ENCODE measurements at regions not wholly inside any gene's neighbourhood (a gene's known extent, or its start where the extent isn't known, plus 50 kb on each side); places are given as distances from the start of the nearest gene placed in this dataset.

DNA sequence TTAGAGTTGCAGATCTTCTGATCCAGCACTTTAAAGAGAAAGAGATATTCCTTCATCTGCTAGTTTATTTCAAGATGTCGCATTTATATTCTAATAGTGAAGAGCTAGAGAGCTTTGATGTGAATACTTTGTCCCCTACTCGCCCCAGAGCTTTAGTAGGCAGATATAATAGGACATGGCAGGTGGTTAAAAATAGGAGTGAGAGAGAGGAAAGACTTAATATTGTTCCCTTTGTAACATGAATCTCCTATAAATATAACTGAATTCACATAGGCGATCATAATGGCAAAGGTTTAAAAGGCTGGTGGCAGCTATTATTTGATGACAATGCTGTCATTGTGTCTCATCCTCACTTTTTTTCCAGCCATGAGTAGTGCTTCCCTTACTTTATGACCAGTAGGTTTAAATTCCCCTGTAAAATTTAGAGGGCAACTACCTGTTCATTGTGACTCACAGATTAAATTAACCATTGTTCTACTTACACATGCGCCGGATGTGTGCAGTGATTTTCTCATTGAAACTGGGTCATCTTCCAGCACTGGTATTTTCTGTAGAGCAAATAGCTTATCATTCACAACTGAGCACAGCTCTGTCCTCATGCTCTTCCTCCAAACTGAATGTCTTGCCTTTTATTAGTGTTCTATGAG, 906.7 kb upstream of the CELF2 start:
- TF ChIP-seq, protein P1, sequence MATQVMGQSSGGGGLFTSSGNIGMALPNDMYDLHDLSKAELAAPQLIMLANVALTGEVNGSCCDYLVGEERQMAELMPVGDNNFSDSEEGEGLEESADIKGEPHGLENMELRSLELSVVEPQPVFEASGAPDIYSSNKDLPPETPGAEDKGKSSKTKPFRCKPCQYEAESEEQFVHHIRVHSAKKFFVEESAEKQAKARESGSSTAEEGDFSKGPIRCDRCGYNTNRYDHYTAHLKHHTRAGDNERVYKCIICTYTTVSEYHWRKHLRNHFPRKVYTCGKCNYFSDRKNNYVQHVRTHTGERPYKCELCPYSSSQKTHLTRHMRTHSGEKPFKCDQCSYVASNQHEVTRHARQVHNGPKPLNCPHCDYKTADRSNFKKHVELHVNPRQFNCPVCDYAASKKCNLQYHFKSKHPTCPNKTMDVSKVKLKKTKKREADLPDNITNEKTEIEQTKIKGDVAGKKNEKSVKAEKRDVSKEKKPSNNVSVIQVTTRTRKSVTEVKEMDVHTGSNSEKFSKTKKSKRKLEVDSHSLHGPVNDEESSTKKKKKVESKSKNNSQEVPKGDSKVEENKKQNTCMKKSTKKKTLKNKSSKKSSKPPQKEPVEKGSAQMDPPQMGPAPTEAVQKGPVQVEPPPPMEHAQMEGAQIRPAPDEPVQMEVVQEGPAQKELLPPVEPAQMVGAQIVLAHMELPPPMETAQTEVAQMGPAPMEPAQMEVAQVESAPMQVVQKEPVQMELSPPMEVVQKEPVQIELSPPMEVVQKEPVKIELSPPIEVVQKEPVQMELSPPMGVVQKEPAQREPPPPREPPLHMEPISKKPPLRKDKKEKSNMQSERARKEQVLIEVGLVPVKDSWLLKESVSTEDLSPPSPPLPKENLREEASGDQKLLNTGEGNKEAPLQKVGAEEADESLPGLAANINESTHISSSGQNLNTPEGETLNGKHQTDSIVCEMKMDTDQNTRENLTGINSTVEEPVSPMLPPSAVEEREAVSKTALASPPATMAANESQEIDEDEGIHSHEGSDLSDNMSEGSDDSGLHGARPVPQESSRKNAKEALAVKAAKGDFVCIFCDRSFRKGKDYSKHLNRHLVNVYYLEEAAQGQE (IDR thresholded peaks at IDR 0.05; ENCODE audit: low read depth): no peak
- no peak for TF ChIP-seq MAX (IDR thresholded peaks at IDR 0.05)
- TF ChIP-seq POLR2A (IDR thresholded peaks at IDR 0.05; ENCODE audit: borderline replicate concordance, extremely low read depth, insufficient read depth, insufficient read length): no peak
- TF ChIP-seq, protein P2, sequence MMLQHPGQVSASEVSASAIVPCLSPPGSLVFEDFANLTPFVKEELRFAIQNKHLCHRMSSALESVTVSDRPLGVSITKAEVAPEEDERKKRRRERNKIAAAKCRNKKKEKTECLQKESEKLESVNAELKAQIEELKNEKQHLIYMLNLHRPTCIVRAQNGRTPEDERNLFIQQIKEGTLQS (IDR thresholded peaks at IDR 0.05): no peak

All from HCT116 (cell line).